GM19193 (cell line): ENCODE measurements at regions not wholly inside any gene's neighbourhood (a gene's known extent, or its start where the extent isn't known, plus 50 kb on each side); places are given as distances from the start of the nearest gene placed in this dataset.

ENCODE experiments used
- POLR2A ChIP-seq: IDR thresholded peaks from 4 replicates; pipeline ENCODE4 v1.6.1; 2011; ENCODE audit not compliant: insufficient read depth, insufficient read length; ENCODE audit errors: extremely low read depth

DNA sequence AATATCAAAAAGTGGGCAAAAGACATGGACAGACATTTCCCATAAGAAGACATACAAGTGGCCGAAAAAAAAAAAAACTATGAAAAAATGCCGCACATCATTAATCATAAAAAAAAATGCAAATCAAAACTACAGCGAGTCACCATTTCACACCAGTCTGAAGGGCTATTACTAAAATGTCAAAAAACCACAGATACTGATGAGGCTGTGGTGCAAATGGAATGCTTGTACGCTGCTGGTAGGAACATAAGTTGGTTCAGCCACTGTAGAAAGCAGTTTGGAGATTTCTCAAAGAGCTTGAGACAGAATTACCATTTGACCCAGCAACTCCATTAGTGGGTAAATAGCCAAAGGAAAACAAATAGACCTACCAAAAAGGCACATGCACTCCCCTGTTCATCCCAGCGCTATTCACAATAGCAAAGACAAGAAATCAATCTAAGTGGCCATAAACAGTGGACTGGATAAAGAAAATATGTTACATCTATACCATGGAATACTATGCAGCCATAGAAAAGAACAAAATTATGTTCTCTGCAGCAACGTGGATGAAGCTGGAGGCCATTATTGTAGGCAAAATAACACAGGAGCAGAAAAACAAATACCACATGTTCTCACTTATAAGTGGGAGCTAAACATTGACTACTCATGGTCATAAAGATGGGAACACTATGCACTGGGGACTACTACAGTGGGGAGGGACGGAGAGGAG, 110.6 kb upstream of the BOD1 start:
- TF ChIP-seq POLR2A, result no peak

DNA sequence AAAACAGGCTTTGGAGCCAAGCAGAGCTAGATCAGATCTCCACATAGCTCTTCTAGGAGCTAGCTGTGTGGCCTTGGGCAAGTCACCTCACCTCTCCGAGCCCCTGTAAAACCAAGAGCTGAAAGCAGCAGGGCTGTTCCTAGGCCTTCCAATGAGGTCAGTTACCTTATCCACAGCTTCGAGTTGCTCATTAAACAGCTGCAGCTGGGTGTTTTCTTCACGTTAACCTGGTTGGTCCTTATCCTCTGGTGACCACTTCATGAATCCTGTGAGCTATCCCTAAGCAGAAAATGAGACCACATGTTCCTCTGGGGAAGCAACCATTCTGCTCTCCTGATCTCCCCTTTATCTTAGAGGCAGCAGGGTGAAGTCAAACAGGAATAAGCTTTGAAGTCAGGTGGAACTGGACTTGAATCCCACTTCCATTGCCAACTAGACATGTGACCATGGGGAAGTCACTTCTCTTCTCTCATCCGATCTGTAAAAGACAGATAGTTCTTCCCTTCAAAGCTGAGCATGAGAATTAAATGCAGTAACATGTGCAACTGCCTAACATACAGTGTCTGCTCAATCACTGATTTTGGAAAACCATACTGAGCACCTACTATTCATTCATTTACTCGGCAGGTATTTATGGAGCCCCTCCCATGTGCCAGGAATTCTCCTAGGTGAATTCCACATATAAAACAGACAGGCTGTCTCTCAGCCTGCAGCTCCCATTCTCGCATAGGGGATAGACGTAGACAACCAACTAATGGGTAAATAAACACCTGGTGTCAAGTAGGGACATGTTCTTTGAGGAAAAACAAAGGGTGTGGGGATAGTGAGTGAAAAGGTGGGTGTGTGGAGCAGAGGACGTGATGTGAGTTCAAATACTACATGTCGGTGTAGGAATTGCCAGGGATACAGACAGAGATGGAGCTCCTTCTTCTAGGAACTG, 111.7 kb upstream of the BOD1 start:
- no peak for TF ChIP-seq POLR2A

DNA sequence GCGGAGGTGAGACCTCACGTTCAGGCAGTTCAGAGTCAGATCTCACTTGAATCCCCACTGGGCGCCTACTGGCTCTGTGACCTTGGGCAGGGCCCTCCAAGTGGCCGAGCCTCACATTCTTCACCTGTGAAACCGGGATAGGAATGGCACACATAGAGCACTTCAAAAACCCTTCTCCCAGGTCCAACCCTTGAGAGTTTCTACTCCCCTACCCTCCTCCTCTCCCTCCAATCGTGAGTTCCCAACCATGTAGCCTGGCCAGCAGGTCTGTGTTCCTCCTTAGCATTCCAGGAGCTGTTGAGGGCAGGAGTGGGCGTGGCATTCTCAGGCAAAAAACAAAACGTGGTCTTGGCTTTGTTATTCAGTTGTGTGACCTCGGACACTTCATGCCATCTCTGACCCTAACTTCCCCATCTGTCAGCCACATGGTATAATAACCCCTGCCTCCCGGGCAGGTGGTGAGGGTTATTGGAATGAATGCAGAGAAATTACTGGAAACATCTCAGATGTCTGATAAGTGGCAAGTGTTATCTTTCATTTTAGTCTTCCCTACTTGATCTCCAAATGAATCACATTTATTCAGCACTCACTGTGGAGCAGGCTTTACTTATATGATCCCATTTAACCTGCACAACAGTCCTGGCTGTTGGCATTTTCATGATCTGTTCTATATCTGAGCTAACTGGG, 112.8 kb upstream of the BOD1 start:
- TF ChIP-seq POLR2A, result no peak

DNA sequence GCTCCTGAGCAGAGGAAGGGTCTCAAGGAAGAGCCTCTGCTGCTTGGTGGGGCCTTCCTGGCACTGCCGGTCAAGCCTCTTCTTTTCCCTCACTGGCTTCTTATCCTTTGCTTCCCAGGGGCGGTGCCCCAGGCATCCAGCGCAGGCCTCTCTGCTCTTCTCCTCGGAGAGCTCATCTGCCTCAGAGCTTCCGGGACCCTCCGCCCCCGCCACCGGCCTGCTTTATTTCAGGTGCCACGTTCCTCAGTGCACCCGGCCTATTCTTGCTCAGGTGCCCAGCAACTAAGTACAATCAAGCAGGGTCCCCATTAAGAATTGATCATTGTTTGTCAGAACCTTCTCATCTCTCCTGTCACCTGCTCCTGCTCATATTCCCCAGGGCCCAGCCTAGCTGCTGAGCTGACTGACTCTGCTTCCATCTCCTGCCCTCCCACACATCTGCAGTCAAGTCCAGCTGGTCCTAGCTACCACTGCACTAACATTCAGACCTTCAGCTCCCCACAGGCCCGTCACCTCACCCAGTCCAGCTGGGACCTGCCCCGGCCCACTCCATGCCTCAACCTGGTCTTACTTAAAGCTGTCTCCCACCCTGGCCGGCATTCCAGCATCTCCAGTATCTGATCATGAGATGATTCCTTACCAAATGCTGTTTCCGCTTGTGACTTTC, 114.3 kb upstream of the BOD1 start:
- TF ChIP-seq POLR2A, result no peak

DNA sequence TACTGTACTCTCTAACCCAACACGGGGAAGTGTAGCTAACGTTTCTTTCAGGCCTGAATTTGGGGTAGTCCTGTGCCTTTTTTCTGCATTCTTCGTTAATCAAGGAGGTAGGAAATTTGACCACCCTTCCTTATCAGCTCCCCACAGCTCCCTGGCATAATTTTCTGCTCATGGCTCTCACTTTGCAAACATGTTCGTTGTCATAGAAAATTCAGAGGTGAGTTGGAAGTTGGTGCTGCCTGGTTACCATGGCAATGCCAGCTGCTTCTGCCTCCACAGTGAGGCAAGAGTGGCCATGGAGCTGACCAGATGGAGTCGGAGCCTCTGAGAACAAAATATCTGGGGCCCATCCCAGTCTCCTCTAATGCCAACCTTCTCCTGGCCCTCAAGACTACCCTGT, 116.6 kb upstream of the BOD1 start:
- TF ChIP-seq POLR2A, result no peak

DNA sequence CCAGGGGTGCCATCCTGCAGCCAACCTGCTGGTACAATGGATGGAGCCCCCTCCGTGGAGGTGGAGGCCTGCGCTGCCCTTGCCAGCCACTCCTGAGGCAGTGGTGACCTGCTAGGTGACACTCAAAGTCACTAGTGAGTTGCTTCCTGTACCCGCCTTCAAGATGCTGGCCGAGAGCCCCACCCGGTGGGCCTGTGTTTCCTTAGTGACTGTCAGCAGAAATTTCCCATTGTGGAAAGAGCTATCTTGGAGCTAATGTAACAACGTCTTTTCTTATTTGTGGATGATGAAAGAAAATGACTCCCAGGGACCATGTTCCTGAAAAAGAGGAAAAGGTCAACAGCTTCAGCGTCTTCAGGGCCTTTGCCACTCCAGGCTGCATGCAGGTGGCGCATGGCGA, 117.0 kb upstream of the BOD1 start:
- TF ChIP-seq POLR2A, result no peak

DNA sequence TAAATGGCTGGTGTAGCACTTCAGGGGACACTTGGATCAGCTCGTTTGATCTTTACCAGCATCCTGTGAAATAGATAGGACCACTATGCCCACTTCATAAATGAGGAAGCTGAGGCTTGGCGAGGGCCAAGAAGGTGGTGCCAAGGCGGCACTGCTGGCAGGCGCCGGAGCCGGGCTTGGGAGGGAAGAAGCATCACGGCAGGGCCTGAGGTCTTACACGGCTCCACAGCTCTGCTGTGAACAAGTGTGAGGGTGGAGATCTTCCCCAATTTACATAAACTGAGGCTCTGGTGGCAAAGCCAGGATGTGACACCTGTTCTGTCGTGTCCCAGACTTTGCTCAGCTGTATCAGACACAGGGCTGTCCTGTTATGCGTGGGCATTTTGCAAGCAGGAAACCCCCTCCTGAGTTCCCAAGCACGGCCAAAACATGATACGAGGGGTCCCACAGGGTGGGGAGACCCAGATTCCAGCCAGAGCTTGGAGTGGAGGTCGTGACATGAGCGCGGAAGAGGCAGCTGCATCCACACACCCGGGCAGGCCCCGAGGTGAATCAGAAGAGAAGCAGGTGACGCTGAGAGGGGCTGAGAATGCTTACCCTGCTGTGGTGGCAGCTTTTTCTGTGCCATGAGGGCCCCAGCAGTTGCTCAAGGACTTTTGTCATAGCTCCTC, 117.5 kb upstream of the BOD1 start:
- TF ChIP-seq POLR2A, result peak; percentile 64

DNA sequence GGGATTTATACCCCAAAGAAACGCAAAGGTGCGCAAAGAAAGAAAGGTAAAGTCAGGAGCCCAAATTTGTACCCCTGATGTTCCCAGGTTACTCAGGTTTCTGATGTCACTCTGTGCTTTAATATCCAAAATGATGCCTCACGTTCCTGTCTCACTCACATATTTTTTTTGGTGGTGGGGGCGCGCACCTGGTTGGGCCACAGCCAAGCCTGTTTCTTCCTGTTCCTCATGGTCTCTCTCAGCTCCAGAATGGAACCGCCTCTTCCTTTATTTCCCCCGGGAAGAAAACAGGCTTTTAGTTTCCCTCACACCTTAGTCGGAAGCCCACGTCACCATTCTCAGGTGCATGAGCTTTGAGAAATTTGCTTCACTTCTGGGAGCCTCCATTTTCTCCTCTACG, 118.3 kb upstream of the BOD1 start:
- TF ChIP-seq POLR2A, result no peak

DNA sequence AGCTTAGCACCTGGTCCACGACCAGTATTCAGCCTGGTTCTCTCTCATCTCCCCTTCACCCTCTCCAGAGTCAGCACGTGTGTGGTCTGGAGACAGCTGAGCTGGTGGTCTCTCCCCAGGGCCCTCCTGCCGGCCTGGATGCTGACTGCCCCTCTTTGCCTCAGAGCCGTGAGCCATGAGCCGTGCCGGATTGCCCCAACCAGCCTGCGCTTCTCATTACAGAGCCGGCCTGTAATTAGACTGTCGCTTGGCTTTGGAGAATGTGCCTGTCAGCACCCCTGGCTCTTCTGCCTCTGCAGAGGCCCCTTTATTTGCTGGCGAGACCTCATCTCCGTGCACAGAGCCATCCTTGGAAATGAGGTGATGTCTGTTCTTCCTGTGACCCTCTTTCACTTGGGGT, 118.7 kb upstream of the BOD1 start:
- no peak for TF ChIP-seq POLR2A

DNA sequence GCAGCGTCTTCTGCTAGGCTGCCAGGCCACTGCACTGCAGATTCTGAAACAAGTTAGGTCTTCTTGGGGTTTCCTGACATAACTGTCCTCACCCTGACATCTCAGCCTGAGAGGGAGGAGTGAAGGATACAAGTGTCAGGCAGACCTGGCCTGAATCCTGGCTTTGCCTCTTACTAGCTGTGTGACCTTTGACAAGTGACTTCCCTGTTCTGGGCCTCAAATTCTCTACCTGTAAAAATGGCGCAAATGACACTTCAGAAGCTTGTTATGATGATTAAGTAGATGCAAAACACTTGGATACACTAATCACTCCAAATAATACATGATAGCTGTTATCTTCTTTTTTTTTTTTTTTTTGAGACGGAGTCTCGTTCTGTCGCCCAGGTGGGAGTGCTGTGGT, 119.2 kb upstream of the BOD1 start:
- TF ChIP-seq POLR2A, result no peak

DNA sequence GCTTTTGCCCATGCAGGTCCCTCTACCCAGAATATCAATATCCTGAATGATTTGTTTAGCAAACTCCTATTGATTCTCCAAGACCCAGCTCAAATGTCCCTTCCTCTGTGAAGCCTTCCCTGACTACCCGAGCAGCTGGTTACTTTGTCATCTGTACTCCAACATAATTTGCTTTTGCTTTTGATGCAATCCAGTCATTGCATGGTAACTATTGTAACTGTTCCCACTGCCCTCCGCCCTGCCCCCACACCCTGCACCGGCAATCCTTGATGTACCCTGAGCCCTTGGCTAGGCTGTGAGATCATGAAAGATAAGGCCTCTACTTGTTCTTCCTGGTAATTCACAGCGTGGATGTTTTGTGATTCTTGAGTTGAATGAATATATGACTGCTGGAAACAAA, 119.9 kb upstream of the BOD1 start:
- no peak for TF ChIP-seq POLR2A

DNA sequence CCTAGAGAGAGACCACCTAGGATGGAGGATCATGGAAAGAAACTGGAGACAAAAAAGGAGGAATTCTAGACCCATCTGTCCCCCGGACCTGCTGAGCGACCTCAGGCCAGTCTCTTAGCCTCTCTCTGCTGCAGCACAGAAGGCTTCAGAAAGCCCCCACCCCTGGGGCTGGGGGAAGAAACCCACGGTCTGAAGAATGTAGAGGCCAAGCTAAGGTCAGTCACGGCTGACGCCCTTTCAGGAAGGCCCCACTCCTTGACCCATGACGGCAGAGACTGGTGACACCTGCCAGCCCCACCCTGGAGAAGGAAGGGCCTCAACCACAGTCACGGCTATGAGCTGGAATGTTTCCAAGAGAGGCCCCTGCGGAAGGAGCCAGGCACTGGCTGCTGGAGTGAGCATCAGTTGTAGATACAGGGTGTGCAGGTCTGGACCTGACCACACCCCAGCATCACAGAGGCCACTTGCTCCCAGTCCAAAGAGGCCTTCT, 120.5 kb upstream of the BOD1 start:
- peak; percentile 56 for TF ChIP-seq POLR2A

DNA sequence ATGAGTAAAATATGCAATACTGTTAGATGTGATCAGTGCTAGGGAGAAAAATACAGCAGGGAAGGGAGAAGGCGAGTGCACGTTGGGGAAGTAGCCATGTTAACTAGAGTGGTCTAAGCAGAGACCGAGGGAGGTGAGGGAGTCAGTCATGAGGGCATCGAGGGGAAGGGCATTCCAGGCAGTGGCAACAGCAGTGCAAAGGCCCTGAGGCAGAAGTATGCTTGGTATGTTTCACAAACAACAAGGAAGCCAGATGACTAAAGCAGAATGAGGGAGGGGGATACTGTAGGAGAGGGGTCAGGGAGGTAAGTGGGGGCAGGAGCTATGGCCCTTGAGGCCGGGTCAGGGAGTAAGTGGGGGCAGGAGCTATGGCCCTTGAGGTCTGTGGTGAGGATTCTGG, 123.3 kb upstream of the BOD1 start:
- no peak for TF ChIP-seq POLR2A

DNA sequence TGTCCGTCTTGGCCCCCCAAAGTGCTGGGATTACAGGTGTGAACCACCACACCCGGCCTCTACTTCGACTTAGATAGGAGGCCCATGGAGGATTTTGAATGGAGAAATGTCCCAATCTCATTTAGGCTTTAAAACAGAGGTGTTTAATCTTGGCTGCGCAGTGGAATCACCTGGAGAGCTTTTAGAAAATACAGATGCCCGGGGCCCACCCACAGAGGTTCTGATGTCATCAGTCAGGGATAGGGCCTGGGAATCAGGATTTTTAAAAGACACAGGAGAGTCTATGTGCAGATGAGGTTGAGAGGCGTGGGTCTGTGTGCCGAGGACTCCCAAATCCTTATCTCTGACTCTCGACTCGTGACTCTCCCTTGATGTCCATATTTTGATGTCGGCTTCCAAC, 124.0 kb upstream of the BOD1 start:
- no peak for TF ChIP-seq POLR2A
